ENCODE measurements at regions not wholly inside any gene's neighbourhood (a gene's known extent, or its start where the extent isn't known, plus 50 kb on each side); places are given as distances from the start of the nearest gene placed in this dataset.

GRCh38 chr7:21076574-21076973, 289.9 kb upstream of the SP8 start:
- TF ChIP-seq BHLHE40 (IDR thresholded peaks at IDR 0.05; ENCODE audit: low read depth, low read length) (no peak), POLR2A (IDR thresholded peaks at IDR 0.05; ENCODE audit: low read depth, low read length) (no peak), USF2 (IDR thresholded peaks at IDR 0.05; ENCODE audit: low read depth, low read length) (no peak), RAD21 (IDR thresholded peaks at IDR 0.05; ENCODE audit: low read length) (no peak), RFX5 (IDR thresholded peaks at IDR 0.05; ENCODE audit: low read depth, low read length) (no peak), SMC3 (IDR thresholded peaks at IDR 0.05; ENCODE audit: low read depth, low read length) (no peak), CEBPB (IDR thresholded peaks at IDR 0.05; ENCODE audit: low read depth, low read length) (no peak), MXI1 (IDR thresholded peaks at IDR 0.05; ENCODE audit: borderline replicate concordance, low read depth, low read length) (no peak)
- TF ChIP-seq, protein P1, sequence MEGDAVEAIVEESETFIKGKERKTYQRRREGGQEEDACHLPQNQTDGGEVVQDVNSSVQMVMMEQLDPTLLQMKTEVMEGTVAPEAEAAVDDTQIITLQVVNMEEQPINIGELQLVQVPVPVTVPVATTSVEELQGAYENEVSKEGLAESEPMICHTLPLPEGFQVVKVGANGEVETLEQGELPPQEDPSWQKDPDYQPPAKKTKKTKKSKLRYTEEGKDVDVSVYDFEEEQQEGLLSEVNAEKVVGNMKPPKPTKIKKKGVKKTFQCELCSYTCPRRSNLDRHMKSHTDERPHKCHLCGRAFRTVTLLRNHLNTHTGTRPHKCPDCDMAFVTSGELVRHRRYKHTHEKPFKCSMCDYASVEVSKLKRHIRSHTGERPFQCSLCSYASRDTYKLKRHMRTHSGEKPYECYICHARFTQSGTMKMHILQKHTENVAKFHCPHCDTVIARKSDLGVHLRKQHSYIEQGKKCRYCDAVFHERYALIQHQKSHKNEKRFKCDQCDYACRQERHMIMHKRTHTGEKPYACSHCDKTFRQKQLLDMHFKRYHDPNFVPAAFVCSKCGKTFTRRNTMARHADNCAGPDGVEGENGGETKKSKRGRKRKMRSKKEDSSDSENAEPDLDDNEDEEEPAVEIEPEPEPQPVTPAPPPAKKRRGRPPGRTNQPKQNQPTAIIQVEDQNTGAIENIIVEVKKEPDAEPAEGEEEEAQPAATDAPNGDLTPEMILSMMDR (conservative IDR thresholded peaks at IDR 0.05; ENCODE audit: low read depth, low read length) = no peak
